Gastroesophageal sphincter (tissue), 4 donors: ENCODE measurements at regions not wholly inside any gene's neighbourhood (a gene's known extent, or its start where the extent isn't known, plus 50 kb on each side); places are given as distances from the start of the nearest gene placed in this dataset.

Experiments
- ATAC-seq: fragments of 150-250 bp; one replicate; pipeline ENCODE4 v1.9.1; 2016; ENCODE audit warnings: mild to moderate bottlenecking, moderate library complexity
- H3K27ac ChIP-seq, 4 donors: fragments of 200-600 bp; sonication (generic) in 3 of 4; 1 replicate in 3 of 4; 2 replicates in 1 of 4; pipeline ENCODE4 v1.5.1; 2016 to 2019
- H3K27me3 ChIP-seq: fragments of 200-600 bp; sonication (generic); one replicate; pipeline ENCODE4 v1.5.1; 2019
- H3K36me3 ChIP-seq, 2 donors: fragments of 200-600 bp; sonication (generic); one replicate each; pipeline ENCODE4 v1.5.1; 2019; ENCODE audit warnings: control low read depth in 1 of 2
- H3K4me1 ChIP-seq, 3 donors: fragments of 200-600 bp; sonication (generic); 1 replicate in 2 of 3; 2 replicates in 1 of 3; pipeline ENCODE4 v1.5.1; 2016 to 2019; ENCODE audit warnings: control low read depth in 2 of 3
- H3K4me3 ChIP-seq, 2 donors: fragments of 200-600 bp; sonication (generic); one replicate each; pipeline ENCODE4 v1.5.1; 2019; ENCODE audit warnings: mild to moderate bottlenecking in 1 of 2, moderate library complexity in 1 of 2
- H3K9me3 ChIP-seq, 3 donors: fragments of 200-600 bp; sonication (generic); one replicate each; pipeline ENCODE4 v1.5.1; 2017 to 2019; ENCODE audit warnings: control low read depth in 2 of 3
- EP300 ChIP-seq: sonication (generic); formaldehyde crosslinking; IDR thresholded peaks from one replicate; pipeline ENCODE4 v1.6.1; 2017; ENCODE audit warnings: antibody characterized with exemption, mild to moderate bottlenecking
- POLR2A ChIP-seq, 2 donors: fragments of 450-650 bp; IDR thresholded peaks; one replicate each; pipeline ENCODE4 v1.6.1; 2017; ENCODE audit warnings: antibody characterized with exemption in 2 of 2, mild to moderate bottlenecking in 2 of 2, moderate library complexity in 1 of 2
- POLR2AphosphoS5 ChIP-seq: sonication (generic); formaldehyde crosslinking; IDR thresholded peaks from one replicate; pipeline ENCODE4 v1.6.1; 2017; ENCODE audit warnings: antibody characterized with exemption
- WGBS, 2 donors: methylation state at CpG; one replicate each; pipeline ENCODE4 v1.1.5; 2018; ENCODE audit warnings: low coverage in 1 of 2; 5-methylcytosine and 5-hydroxymethylcytosine counted together
- TF ChIP-seq, protein P1 (sequence below), 4 experiments: fragments of 200-600 bp in 2 of 4; fragments of 450-650 bp in 2 of 4; sonication (generic) in 1 of 4; IDR thresholded peaks; one replicate each; pipeline ENCODE4 v1.5.1; 2017 to 2019; ENCODE audit warnings: antibody characterized with exemption in 4 of 4, mild to moderate bottlenecking in 2 of 4, moderate library complexity in 2 of 4

DNA sequence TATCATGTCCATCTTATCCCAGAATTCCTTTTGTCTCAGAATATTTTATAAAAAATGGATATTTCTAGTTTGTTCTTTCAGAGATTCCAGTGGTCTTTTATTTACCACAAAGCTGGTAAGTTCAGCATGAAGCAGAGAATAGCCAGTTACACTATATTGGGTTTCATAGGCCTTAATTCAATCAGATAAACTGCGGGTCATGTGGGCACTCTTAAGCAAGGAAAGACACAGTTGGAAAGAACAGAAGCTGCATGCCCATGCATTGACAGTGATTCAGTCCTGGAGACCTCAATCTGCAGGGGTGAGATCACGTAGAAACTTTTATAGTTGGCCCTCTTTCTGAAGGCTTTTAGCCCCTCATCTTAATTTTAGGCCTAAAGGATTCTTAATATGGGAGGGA, 281.3 kb upstream of the IGFBP3 start:
- Histone ChIP-seq H3K27me3 (no peaks in the 10 kb centered on the region), H3K36me3 (no peaks in the 10 kb centered on the region), H3K4me1 (no peaks in the 10 kb centered on the region), H3K9me3 (no peaks in the 10 kb centered on the region), H3K4me3 (no peak overlapping the region), H3K27ac (no peak overlapping the region)
- WGBS, 2 donors, result 91 to 92% methylated on average over 2 of the region's 2 CpGs
- TF ChIP-seq EP300 (no peak), POLR2A (IDR thresholded peaks at IDR 0.05) (no peak), POLR2AphosphoS5 (no peak)
- TF ChIP-seq, protein P1, sequence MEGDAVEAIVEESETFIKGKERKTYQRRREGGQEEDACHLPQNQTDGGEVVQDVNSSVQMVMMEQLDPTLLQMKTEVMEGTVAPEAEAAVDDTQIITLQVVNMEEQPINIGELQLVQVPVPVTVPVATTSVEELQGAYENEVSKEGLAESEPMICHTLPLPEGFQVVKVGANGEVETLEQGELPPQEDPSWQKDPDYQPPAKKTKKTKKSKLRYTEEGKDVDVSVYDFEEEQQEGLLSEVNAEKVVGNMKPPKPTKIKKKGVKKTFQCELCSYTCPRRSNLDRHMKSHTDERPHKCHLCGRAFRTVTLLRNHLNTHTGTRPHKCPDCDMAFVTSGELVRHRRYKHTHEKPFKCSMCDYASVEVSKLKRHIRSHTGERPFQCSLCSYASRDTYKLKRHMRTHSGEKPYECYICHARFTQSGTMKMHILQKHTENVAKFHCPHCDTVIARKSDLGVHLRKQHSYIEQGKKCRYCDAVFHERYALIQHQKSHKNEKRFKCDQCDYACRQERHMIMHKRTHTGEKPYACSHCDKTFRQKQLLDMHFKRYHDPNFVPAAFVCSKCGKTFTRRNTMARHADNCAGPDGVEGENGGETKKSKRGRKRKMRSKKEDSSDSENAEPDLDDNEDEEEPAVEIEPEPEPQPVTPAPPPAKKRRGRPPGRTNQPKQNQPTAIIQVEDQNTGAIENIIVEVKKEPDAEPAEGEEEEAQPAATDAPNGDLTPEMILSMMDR (IDR thresholded peaks at IDR 0.05), result no peak
- no peak for ATAC-seq

DNA sequence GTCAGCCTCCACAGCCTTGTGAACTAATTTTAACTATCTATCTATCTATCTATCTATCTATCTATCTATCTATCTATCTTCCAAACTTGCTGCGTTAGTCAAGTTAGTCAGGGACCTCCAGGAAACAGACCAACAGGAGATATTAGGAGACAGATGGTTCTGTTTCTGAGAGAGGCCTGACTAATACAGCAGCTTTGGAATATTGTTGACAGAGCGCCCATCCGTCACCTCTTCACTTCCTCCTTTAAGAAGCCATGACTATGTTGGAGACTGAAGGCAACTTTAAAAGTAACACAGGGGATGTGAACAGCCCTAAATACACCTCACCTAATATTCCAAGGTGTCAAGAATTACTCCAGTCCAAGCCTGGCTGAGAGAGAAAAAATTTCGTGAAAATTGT, 280.9 kb upstream of the IGFBP3 start:
- Histone ChIP-seq H3K27ac (no peak overlapping the region), H3K36me3 (no peaks in the 10 kb centered on the region), H3K27me3 (no peaks in the 10 kb centered on the region), H3K9me3 (no peaks in the 10 kb centered on the region), H3K4me3 (no peak overlapping the region), H3K4me1 (no peaks in the 10 kb centered on the region)
- 88 to 96% methylated on average over 4 of the region's 4 CpGs for WGBS, 2 donors
- no peak for TF ChIP-seq POLR2AphosphoS5
- TF ChIP-seq, protein P1 (IDR thresholded peaks at IDR 0.05), result no peak
- TF ChIP-seq EP300, result no peak
- no peak for TF ChIP-seq POLR2A (IDR thresholded peaks at IDR 0.05)
- ATAC-seq, result no peak

DNA sequence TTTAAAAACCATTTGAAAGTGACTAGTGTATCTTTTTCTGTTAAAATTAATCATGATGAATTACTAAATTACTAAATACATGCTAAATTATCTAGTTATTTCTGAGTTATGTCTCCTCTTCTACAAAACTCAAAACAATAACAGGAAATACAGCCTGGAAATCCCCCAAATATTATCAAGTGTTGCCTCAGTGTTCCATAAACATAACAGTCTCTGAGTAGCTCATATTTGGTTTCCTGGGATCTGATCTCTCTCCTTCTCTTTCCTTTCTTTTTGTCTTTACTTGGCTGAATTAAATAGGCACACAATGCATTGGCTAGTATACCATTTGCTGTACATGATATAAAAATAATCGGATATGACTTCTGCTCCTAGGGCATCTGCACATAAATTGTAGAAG, 277.6 kb upstream of the IGFBP3 start:
- TF ChIP-seq POLR2A (IDR thresholded peaks at IDR 0.05) (no peak), POLR2AphosphoS5 (no peak), EP300 (no peak)
- TF ChIP-seq, protein P1 (IDR thresholded peaks at IDR 0.05), result no peak
- Histone ChIP-seq H3K4me3 (no peak overlapping the region), H3K27me3 (no peaks in the 10 kb centered on the region), H3K36me3 (no peaks in the 10 kb centered on the region), H3K9me3 (no peaks in the 10 kb centered on the region), H3K27ac (no peak overlapping the region), H3K4me1 (no peaks in the 10 kb centered on the region)
- no peak for ATAC-seq
- 75 to 80% methylated on average over 1 of the region's 1 CpG for WGBS, 2 donors

DNA sequence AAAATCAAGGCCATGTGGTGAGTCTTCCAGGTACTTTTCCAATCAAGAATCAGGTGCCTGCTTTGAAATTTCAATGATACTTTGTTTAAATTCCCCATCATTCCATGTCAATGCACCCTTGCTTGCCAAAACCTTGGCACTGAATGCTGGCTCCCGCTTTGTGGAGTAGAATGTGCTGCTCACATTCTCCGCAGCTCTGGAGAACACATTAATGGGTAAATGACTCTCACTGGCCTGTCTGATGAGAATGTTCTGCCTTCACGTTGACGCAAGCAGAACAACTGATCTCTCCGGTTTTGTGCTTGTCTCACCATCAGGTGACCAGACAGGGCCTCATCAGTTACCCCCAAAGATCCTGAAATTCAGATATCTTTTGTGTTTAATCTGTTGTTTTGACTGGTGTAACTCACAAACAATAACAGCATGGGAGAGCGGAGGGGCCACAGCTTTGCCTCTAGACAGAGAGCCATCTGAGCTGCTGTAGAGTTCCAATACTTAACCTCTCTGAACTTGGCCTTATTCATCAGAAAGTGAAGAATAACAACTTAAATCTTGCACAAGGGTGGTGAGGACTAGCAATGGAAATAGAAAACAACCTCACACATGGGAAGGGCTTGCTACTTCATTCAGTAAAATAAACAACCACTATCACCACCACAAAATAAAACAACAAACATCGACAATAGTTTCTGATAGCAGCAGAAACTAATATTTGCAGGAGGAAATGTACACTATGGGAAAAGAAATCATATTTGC, 276.9 kb upstream of the IGFBP3 start:
- 58 to 100% methylated on average over 2 to 4 of the region's 7 CpGs for WGBS, 2 donors

More for the DNA sequence above, 276.9 kb upstream of the IGFBP3 start:
- TF ChIP-seq POLR2A (IDR thresholded peaks at IDR 0.05) (no peak), EP300 (no peak), POLR2AphosphoS5 (no peak)
- TF ChIP-seq, protein P1 (IDR thresholded peaks at IDR 0.05), result no peak
- Histone ChIP-seq H3K9me3 (no peaks in the 10 kb centered on the region), H3K4me1 (no peaks in the 10 kb centered on the region), H3K27me3 (no peaks in the 10 kb centered on the region), H3K36me3 (no peaks in the 10 kb centered on the region), H3K27ac (no peak overlapping the region), H3K4me3 (no peak overlapping the region)
- no peak for ATAC-seq
